NCI-H2227 (cell line): ENCODE measurements at regions not wholly inside any gene's neighbourhood (a gene's known extent, or its start where the extent isn't known, plus 50 kb on each side); places are given as distances from the start of the nearest gene placed in this dataset.

Experiments used
- DNase-seq: peaks from one replicate; lab custom pipeline; 2025; ENCODE audit not compliant: unreplicated experiment; lab: John Stamatoyannopoulos, UW

GRCh38 chr10:47077386-47077785, 166.2 kb downstream of the PTPN20 start:
- no peak for DNase-seq

- no peak for DNase-seq
Measured at GRCh38 chr10:47077941-47078340, 166.7 kb downstream of the PTPN20 start.

- no peak for DNase-seq
Measured at GRCh38 chr10:47078393-47079203, 167.4 kb downstream of the PTPN20 start.

- peak; percentile 31 for DNase-seq
Measured at GRCh38 chr10:47079204-47079580, 168.0 kb downstream of the PTPN20 start.

GRCh38 chr10:47081264-47081663, 170.0 kb downstream of the PTPN20 start:
- no peak for DNase-seq

- no peak for DNase-seq
Measured at GRCh38 chr10:47082055-47082784, 171.0 kb downstream of the PTPN20 start.

GRCh38 chr10:47087667-47088066, 176.4 kb downstream of the PTPN20 start:
- DNase-seq, result no peak

GRCh38 chr10:47088656-47089354, 177.6 kb downstream of the PTPN20 start:
- no peak for DNase-seq

GRCh38 chr10:47090042-47090441, 178.8 kb downstream of the PTPN20 start:
- no peak for DNase-seq

GRCh38 chr10:47090903-47091302, 179.7 kb downstream of the PTPN20 start:
- DNase-seq, result no peak

- no peak for DNase-seq
Measured at GRCh38 chr10:47091421-47091820, 180.2 kb downstream of the PTPN20 start.

GRCh38 chr10:47092376-47092775, 181.1 kb downstream of the PTPN20 start:
- no peak for DNase-seq

GRCh38 chr10:47092831-47093230, 181.6 kb downstream of the PTPN20 start:
- DNase-seq, result no peak

GRCh38 chr10:47094126-47094525, 182.9 kb downstream of the PTPN20 start:
- no peak for DNase-seq

GRCh38 chr10:47094636-47095035, 183.4 kb downstream of the PTPN20 start:
- DNase-seq, result no peak

GRCh38 chr10:47095211-47095610, 184.0 kb downstream of the PTPN20 start:
- DNase-seq, result no peak

- peak; percentile 1 for DNase-seq
Measured at GRCh38 chr10:47095848-47096612, 184.8 kb downstream of the PTPN20 start.

GRCh38 chr10:47098238-47098637, 187.0 kb downstream of the PTPN20 start:
- no peak for DNase-seq

GRCh38 chr10:47098964-47099363, 187.7 kb downstream of the PTPN20 start:
- DNase-seq, result no peak

- no peak for DNase-seq
Measured at GRCh38 chr10:47099474-47099873, 188.2 kb downstream of the PTPN20 start.

- DNase-seq, result no peak
Measured at GRCh38 chr10:47101196-47101595, 190.0 kb downstream of the PTPN20 start.
